A549 (cell line): ENCODE measurements at regions not wholly inside any gene's neighbourhood (a gene's known extent, or its start where the extent isn't known, plus 50 kb on each side); places are given as distances from the start of the nearest gene placed in this dataset.

Experiments used
- ATAC-seq, 2 experiments: fragments of 200-7000 bp in 1 of 2; fragments of >200 bp in 1 of 2; cut with Nextera tagmentation in 1 of 2; cut with Tn5 transposase in 1 of 2; 3 replicates each; pipeline versions ENCODE4 v1.8.0 to v1.9.1; 2018 to 2020; ENCODE audit warnings: mild to moderate bottlenecking in 1 of 2, moderate library complexity in 1 of 2
- CTCF ChIA-PET: fragments of 300-600 bp; sonication (Branson Sonifier 250); formaldehyde crosslinking; extraction: SDS; loops from one replicate; lab custom pipeline; 2021; ENCODE audit warnings: antibody characterized with exemption, inconsistent platforms; lab: Yijun Ruan, JAX
- POLR2A ChIA-PET: fragments of 350-600 bp; formaldehyde crosslinking; extraction: SDS; loops from one replicate; lab custom pipeline; 2021; ENCODE audit warnings: antibody characterized with exemption, inconsistent platforms; lab: Yijun Ruan, JAX
- DNase-seq, 2 experiments: peaks; one replicate each; pipeline versions ENCODE4 v3.0.0 to v3.0.0-alpha.2; 2011 to 2016; ENCODE audit warnings: low read depth in 1 of 2, low spot score in 1 of 2
- FAIRE-seq: peaks from 2 replicates; lab custom pipeline; 2011; peaks lifted over from hg19 to GRCh38; lab: Jason Lieb, UNC
- H3K27ac ChIP-seq, 2 experiments: fragments of >200 bp; sonication (Bioruptor Twin); formaldehyde crosslinking; 3 replicates each; pipeline ENCODE4 v1.5.1; 2016 to 2017
- H3K4me1 ChIP-seq: fragments of >200 bp; sonication (Bioruptor Twin); formaldehyde crosslinking; 3 replicates; pipeline ENCODE4 v1.6.1; 2016
- H3K4me2 ChIP-seq: fragments of >200 bp; sonication (Bioruptor Twin); formaldehyde crosslinking; 3 replicates; pipeline ENCODE4 v1.6.1; 2016
- H3K4me3 ChIP-seq: fragments of >200 bp; sonication (Bioruptor Twin); formaldehyde crosslinking; 3 replicates; pipeline ENCODE4 v1.5.1; 2016
- H3K9me3 ChIP-seq: fragments of >200 bp; sonication (Bioruptor Twin); formaldehyde crosslinking; 3 replicates; pipeline ENCODE4 v1.6.1; 2016
- ATOH8 ChIP-seq: fragments of 250-450 bp; sonication (Bioruptor Pico); IDR thresholded peaks from 2 replicates; pipeline ENCODE4 v1.5.0; 2020; ENCODE audit warnings: low read depth, mild to moderate bottlenecking, moderate library complexity
- CBX2 ChIP-seq: fragments of 200-600 bp; sonication (generic); IDR thresholded peaks from 2 replicates; pipeline ENCODE4 v1.6.1; 2016; ENCODE audit warnings: low read depth, mild to moderate bottlenecking, borderline replicate concordance
- CEBPB ChIP-seq, 2 experiments: fragments of >200 bp in 1 of 2; sonication (Bioruptor Twin) in 1 of 2; formaldehyde crosslinking in 1 of 2; IDR thresholded peaks; 2 replicates each; pipeline ENCODE4 v1.6.1; 2012 to 2016
- CHD2 ChIP-seq: fragments of 150-350 bp; IDR thresholded peaks from 2 replicates; pipeline ENCODE4 v1.6.1; 2014; ENCODE audit warnings: low read length; ENCODE audit not compliant: partially characterized antibody
- CTCF ChIP-seq: fragments of >200 bp; sonication (Bioruptor Twin); formaldehyde crosslinking; IDR thresholded peaks from 3 replicates; pipeline ENCODE4 v1.5.1; 2016
- EHF ChIP-seq: fragments of 250-450 bp; sonication (Bioruptor Pico); IDR thresholded peaks from 2 replicates; pipeline ENCODE4 v1.5.0; 2020; ENCODE audit warnings: mild to moderate bottlenecking
- EHMT2 ChIP-seq: fragments of 200-600 bp; sonication (generic); IDR thresholded peaks from 2 replicates; pipeline ENCODE4 v1.6.1; 2016; ENCODE audit warnings: antibody characterized with exemption, low read depth, mild to moderate bottlenecking, moderate library complexity
- ESRRA ChIP-seq: fragments of 150-350 bp; IDR thresholded peaks from 2 replicates; pipeline ENCODE4 v1.6.1; 2014; ENCODE audit warnings: mild to moderate bottlenecking, low read length, borderline replicate concordance
- FOSB ChIP-seq: fragments of 250-450 bp; sonication (Bioruptor Pico); IDR thresholded peaks from 2 replicates; pipeline ENCODE4 v1.5.0; 2020; ENCODE audit warnings: mild to moderate bottlenecking, moderate library complexity
- FOSL2 ChIP-seq, 2 experiments: fragments of 450-650 bp in 1 of 2; fragments of >200 bp in 1 of 2; sonication (Bioruptor Twin) in 1 of 2; formaldehyde crosslinking; IDR thresholded peaks; 2 replicates each; pipeline versions ENCODE4 v1.5.0 to v1.6.1; 2016 to 2020; ENCODE audit warnings: mild to moderate bottlenecking in 1 of 2, moderate library complexity in 1 of 2
- FOXS1 ChIP-seq: fragments of 250-450 bp; sonication (Bioruptor Pico); IDR thresholded peaks from 2 replicates; pipeline ENCODE4 v1.5.0; 2020; ENCODE audit warnings: mild to moderate bottlenecking, moderate library complexity
- GATA3 ChIP-seq: IDR thresholded peaks from 2 replicates; pipeline ENCODE4 v1.6.1; 2012; ENCODE audit warnings: borderline replicate concordance
- HES2 ChIP-seq: fragments of >200 bp; sonication (Bioruptor Twin); formaldehyde crosslinking; IDR thresholded peaks from 2 replicates; pipeline ENCODE4 v1.6.1; 2016
- HMGXB4 ChIP-seq: fragments of 250-450 bp; sonication (Bioruptor Pico); IDR thresholded peaks from 2 replicates; pipeline ENCODE4 v1.5.0; 2021; ENCODE audit warnings: mild to moderate bottlenecking, moderate library complexity, borderline replicate concordance
- HOXB13 ChIP-seq: fragments of 250-450 bp; sonication (Bioruptor Pico); IDR thresholded peaks from 2 replicates; pipeline ENCODE4 v1.5.0; 2020; ENCODE audit warnings: low read depth, mild to moderate bottlenecking, moderate library complexity
- JUN ChIP-seq, 2 experiments: fragments of >200 bp; sonication (Bioruptor Twin); formaldehyde crosslinking; IDR thresholded peaks; 2 replicates in 1 of 2; 3 replicates in 1 of 2; pipeline ENCODE4 v1.6.1; 2016 to 2017
- MAFK ChIP-seq: fragments of 450-650 bp; IDR thresholded peaks from 2 replicates; pipeline ENCODE4 v1.6.1; 2014; ENCODE audit not compliant: partially characterized antibody
- MYC ChIP-seq: IDR thresholded peaks from 2 replicates; pipeline ENCODE4 v1.6.1; 2012; ENCODE audit warnings: mild to moderate bottlenecking, inconsistent platforms, low read length, improper control_type of control experiment, borderline replicate concordance
- NFE2L2 ChIP-seq: fragments of 150-350 bp; conservative IDR thresholded peaks from 2 replicates; pipeline ENCODE4 v1.6.1; 2014; ENCODE audit warnings: low read length
- NPAS2 ChIP-seq: fragments of 250-450 bp; sonication (Bioruptor Pico); IDR thresholded peaks from 2 replicates; pipeline ENCODE4 v1.8.0; 2022; ENCODE audit warnings: mild to moderate bottlenecking, moderate library complexity, borderline replicate concordance
- PBX3 ChIP-seq: IDR thresholded peaks from 2 replicates; pipeline ENCODE4 v1.6.1; 2012
- PHF8 ChIP-seq: fragments of 200-600 bp; sonication (generic); IDR thresholded peaks from 2 replicates; pipeline ENCODE4 v1.6.1; 2016; ENCODE audit warnings: low read depth, mild to moderate bottlenecking, antibody characterized with exemption, moderate library complexity, borderline replicate concordance
- POLR2A ChIP-seq: IDR thresholded peaks from 2 replicates; pipeline ENCODE4 v1.6.1; 2012; ENCODE audit warnings: mild to moderate bottlenecking, low read length
- POLR2AphosphoS2 ChIP-seq: conservative IDR thresholded peaks from 2 replicates; pipeline ENCODE4 v1.6.1; 2012; ENCODE audit warnings: low read length, improper control_type of control experiment, inconsistent platforms
- RAD21 ChIP-seq, 2 experiments: fragments of >200 bp in 1 of 2; sonication (Bioruptor Twin) in 1 of 2; formaldehyde crosslinking in 1 of 2; IDR thresholded peaks in 1 of 2; conservative IDR thresholded peaks in 1 of 2; 2 replicates in 1 of 2; 3 replicates in 1 of 2; pipeline ENCODE4 v1.6.1; 2012 to 2018; ENCODE audit warnings: inconsistent platforms in 1 of 2
- SREBF2 ChIP-seq: fragments of 450-650 bp; IDR thresholded peaks from 2 replicates; pipeline ENCODE4 v1.6.1; 2014; ENCODE audit warnings: mild to moderate bottlenecking, moderate library complexity
- TFCP2L1 ChIP-seq: fragments of 250-450 bp; sonication (Bioruptor Pico); IDR thresholded peaks from 2 replicates; pipeline ENCODE4 v1.5.0; 2021; ENCODE audit warnings: mild to moderate bottlenecking
- TP53 ChIP-seq: fragments of 250-450 bp; sonication (Bioruptor Pico); IDR thresholded peaks from 2 replicates; pipeline ENCODE4 v1.5.0; 2021; ENCODE audit warnings: mild to moderate bottlenecking, moderate library complexity
- ZC3H11A ChIP-seq: fragments of 450-650 bp; IDR thresholded peaks from 2 replicates; pipeline ENCODE4 v1.6.1; 2014; ENCODE audit warnings: antibody characterized with exemption, mild to moderate bottlenecking
- ZSCAN20 ChIP-seq: fragments of 250-450 bp; sonication (Bioruptor Pico); IDR thresholded peaks from 2 replicates; pipeline ENCODE4 v1.8.0; 2022; ENCODE audit warnings: mild to moderate bottlenecking, moderate library complexity
- WGBS: methylation state at CpG from one replicate; pipeline ENCODE4 v1.1.6; 2017; ENCODE audit errors: missing lambda C conversion rate; 5-methylcytosine and 5-hydroxymethylcytosine counted together

- 46% methylated on average over 8 of the region's 8 CpGs for WGBS
- no peak overlapping the region for H3K27ac ChIP-seq
- FAIRE-seq (no peak), ATAC-seq (no peak), DNase-seq (no peak)
- H3K4me3 ChIP-seq: no peak overlapping the region
- no peaks in the 10 kb centered on the region for H3K9me3 ChIP-seq
- no peaks in the 10 kb centered on the region for H3K4me1 ChIP-seq
- TF ChIP-seq CHD2: no peak
- TF ChIP-seq, all 56 proteins: peak for 0
- ChIA-PET POLR2A (no interaction called here), CTCF (interaction anchor here (1.0 to 18.0 kb wide), 22 partner anchors 10 to 479 kb away, joined by 3 to 296 read pairs (median 8); no protein-coding TSS in a partner anchor)
- no peak overlapping the region for H3K4me2 ChIP-seq
Measured at GRCh38 chr11:19552161-19552560, 160.5 kb upstream of the NAV2 start.

- Histone ChIP-seq H3K4me2 (no peak overlapping the region), H3K4me3 (no peak overlapping the region), H3K9me3 (no peaks in the 10 kb centered on the region), H3K27ac (no peak overlapping the region), H3K4me1 (0 out of 3 replicates have a peak, but pooled peaks cover 1% of the 10 kb centered on the region)
- POLR2A ChIA-PET: no interaction called here
- CTCF ChIA-PET: interaction anchor here (1.3 to 13.4 kb wide), 13 partner anchors 9 to 478 kb away, joined by 3 to 218 read pairs (median 40); no protein-coding TSS in a partner anchor
- DNase-seq (no peak), FAIRE-seq (no peak), ATAC-seq (no peak)
- TF ChIP-seq ATOH8 (CRISPR knock-in tag): no peak
- no peak for TF ChIP-seq TP53 (CRISPR knock-in tag)
- TF ChIP-seq JUN (IDR thresholded peaks at IDR 0.05): no peak
- no peak for TF ChIP-seq EHF (CRISPR knock-in tag)
- no peak for TF ChIP-seq HES2
- no peak for TF ChIP-seq TFCP2L1
- TF ChIP-seq FOSB (CRISPR knock-in tag): no peak
- TF ChIP-seq FOXS1 (CRISPR knock-in tag): no peak
- TF ChIP-seq MAFK: no peak
- no peak for TF ChIP-seq HOXB13 (CRISPR knock-in tag)
- no peak for TF ChIP-seq SREBF2
- no peak for TF ChIP-seq FOSL2 (IDR thresholded peaks at IDR 0.05)
- TF ChIP-seq FOSL2 (CRISPR knock-in tag; IDR thresholded peaks at IDR 0.05): no peak
- TF ChIP-seq EHMT2: no peak
- no peak for TF ChIP-seq ZSCAN20 (CRISPR knock-in tag)
- TF ChIP-seq CTCF: no peak
- TF ChIP-seq ESRRA: no peak
- no peak for TF ChIP-seq CEBPB (IDR thresholded peaks at IDR 0.05)
- no peak for TF ChIP-seq ZC3H11A
- no peak for TF ChIP-seq CBX2
- no peak for TF ChIP-seq MYC
- 67% methylated on average over 4 of the region's 4 CpGs for WGBS
Measured at GRCh38 chr11:19551457-19551856, 161.2 kb upstream of the NAV2 start.

- 63% methylated on average over 3 of the region's 3 CpGs for WGBS
- ATAC-seq: no peak
- no peak for DNase-seq
- Histone ChIP-seq H3K4me3 (no peak overlapping the region), H3K27ac (no peak overlapping the region), H3K4me2 (no peak overlapping the region), H3K4me1 (0 out of 3 replicates have a peak, but pooled peaks cover 3% of the 10 kb centered on the region), H3K9me3 (no peaks in the 10 kb centered on the region)
- FAIRE-seq: no peak
- POLR2A ChIA-PET: no interaction called here
- CTCF ChIA-PET: interaction anchor here (0.8 to 3.5 kb wide), 10 partner anchors 10 to 476 kb away, joined by 3 to 21 read pairs (median 8); no protein-coding TSS in a partner anchor
- TF ChIP-seq MYC: no peak
- TF ChIP-seq GATA3: no peak
- no peak for TF ChIP-seq NPAS2
- TF ChIP-seq POLR2A: no peak
- TF ChIP-seq HMGXB4 (CRISPR knock-in tag): no peak
- no peak for TF ChIP-seq TFCP2L1
- TF ChIP-seq POLR2AphosphoS2: no peak
- no peak for TF ChIP-seq ESRRA
- no peak for TF ChIP-seq NFE2L2
- TF ChIP-seq HOXB13 (CRISPR knock-in tag): no peak
- no peak for TF ChIP-seq PHF8
- no peak for TF ChIP-seq CEBPB (IDR thresholded peaks at IDR 0.05)
- no peak for TF ChIP-seq RAD21 (conservative IDR thresholded peaks at IDR 0.05 in 1 of 2, IDR thresholded peaks at IDR 0.05 in 1 of 2)
- no peak for TF ChIP-seq TP53 (CRISPR knock-in tag)
- TF ChIP-seq PBX3: no peak
Measured at GRCh38 chr11:19547044-19547443, 165.6 kb upstream of the NAV2 start.
